NT2/D1 (cell line): ENCODE measurements at regions not wholly inside any gene's neighbourhood (a gene's known extent, or its start where the extent isn't known, plus 50 kb on each side); places are given as distances from the start of the nearest gene placed in this dataset.

Source experiments
- SUZ12 ChIP-seq: IDR thresholded peaks from 2 replicates; pipeline ENCODE4 v1.6.1; 2011; ENCODE audit not compliant: insufficient read length, insufficient read depth; ENCODE audit errors: extremely low read depth
- YY1 ChIP-seq: IDR thresholded peaks from 2 replicates; pipeline ENCODE4 v1.6.1; 2011; ENCODE audit not compliant: insufficient read length, insufficient read depth
- ZNF274 ChIP-seq: IDR thresholded peaks from 2 replicates; pipeline ENCODE4 v1.6.1; 2011; ENCODE audit warnings: mild to moderate bottlenecking, low read depth, low read length

DNA sequence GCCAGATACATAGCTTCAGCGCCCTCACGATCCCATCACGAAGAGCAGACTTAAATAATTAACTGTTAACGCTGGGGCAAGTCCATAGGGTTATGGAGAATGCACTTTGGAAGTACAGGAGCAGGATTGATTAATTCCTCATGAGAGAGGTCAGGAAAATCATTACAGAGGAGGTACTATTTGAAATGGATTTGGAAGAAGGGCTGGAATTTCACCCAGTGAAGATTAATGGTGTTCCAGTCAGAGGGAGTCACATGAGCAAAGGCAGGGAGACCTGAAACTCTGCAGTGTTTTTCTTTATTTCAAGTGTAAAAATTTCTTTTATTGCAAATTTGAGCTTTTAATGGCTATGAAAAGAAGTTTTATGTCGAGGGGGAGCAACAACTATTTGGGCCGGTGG lies 329.8 kb upstream of the GRM7 start:
- TF ChIP-seq YY1 (no peak), ZNF274 (no peak), SUZ12 (no peak)
